GM23338 (cell line): ENCODE measurements at regions not wholly inside any gene's neighbourhood (a gene's known extent, or its start where the extent isn't known, plus 50 kb on each side); places are given as distances from the start of the nearest gene placed in this dataset.
A peak's percentile ranks its signal among the peaks of the same experiment; 100 is the strongest.

ENCODE experiments used
- ATAC-seq: fragments of 200-7000 bp; cut with Tn5 transposase; 3 replicates; pipeline ENCODE4 v1.9.1; 2020
- DNase-seq: peaks from one replicate; pipeline ENCODE4 v3.0.0-alpha.2; 2015; ENCODE audit warnings: low spot score
- H2AFZ ChIP-seq: fragments of 200-600 bp; sonication (generic); 2 replicates; pipeline ENCODE4 v1.8.0; 2016; ENCODE audit warnings: antibody characterized with exemption, mild to moderate bottlenecking, moderate library complexity
- H3F3A ChIP-seq: fragments of 200-600 bp; sonication (generic); replicated peaks from 2 replicates; pipeline ENCODE4 v1.8.0; 2017; ENCODE audit warnings: antibody characterized with exemption, mixed run types, low read depth
- H3K27ac ChIP-seq: fragments of 200-600 bp; sonication (generic); 2 replicates; pipeline ENCODE4 v1.6.1; 2016; ENCODE audit warnings: low read depth
- H3K27me3 ChIP-seq: fragments of 200-600 bp; sonication (generic); 2 replicates; pipeline ENCODE4 v1.8.0; 2016; ENCODE audit warnings: mild to moderate bottlenecking, mixed run types, moderate library complexity; ENCODE audit not compliant: insufficient read depth
- H3K36me3 ChIP-seq: fragments of 200-600 bp; sonication (generic); 2 replicates; pipeline ENCODE4 v1.8.0; 2016; ENCODE audit warnings: mild to moderate bottlenecking; ENCODE audit not compliant: insufficient read depth
- H3K4me1 ChIP-seq: fragments of 200-600 bp; sonication (generic); 2 replicates; pipeline ENCODE4 v1.8.0; 2016; ENCODE audit warnings: mild to moderate bottlenecking, moderate library complexity; ENCODE audit not compliant: insufficient read depth
- H3K4me2 ChIP-seq: fragments of 200-600 bp; sonication (generic); 2 replicates; pipeline ENCODE4 v1.7.1; 2017; ENCODE audit warnings: mixed run types
- H3K4me3 ChIP-seq: fragments of 200-600 bp; sonication (generic); 2 replicates; pipeline ENCODE4 v1.6.1; 2016; ENCODE audit warnings: mixed run types
- H3K79me2 ChIP-seq: fragments of 200-600 bp; sonication (generic); replicated peaks from 2 replicates; pipeline ENCODE4 v1.8.0; 2017; ENCODE audit warnings: mild to moderate bottlenecking; ENCODE audit not compliant: insufficient read depth
- H3K9me2 ChIP-seq: fragments of 200-600 bp; sonication (generic); 2 replicates; pipeline ENCODE4 v1.8.0; 2017; ENCODE audit not compliant: insufficient read depth
- H4K20me1 ChIP-seq: fragments of 200-600 bp; sonication (generic); replicated peaks from 2 replicates; pipeline ENCODE4 v1.8.0; 2017; ENCODE audit warnings: mild to moderate bottlenecking; ENCODE audit not compliant: insufficient read depth
- H3K27ac Mint-ChIP-seq: 2 replicates; pipeline ENCODE4 v1.8.0; 2020; ENCODE audit warnings: inconsistent platforms, mild to moderate bottlenecking, moderate library complexity, mixed read lengths
- H3K27me3 Mint-ChIP-seq: 3 replicates; pipeline ENCODE4 v1.8.0; 2022; ENCODE audit warnings: low read depth, mild to moderate bottlenecking, moderate library complexity, mixed read lengths, inconsistent platforms; ENCODE audit not compliant: insufficient read depth, poor library complexity
- H3K36me3 Mint-ChIP-seq: 3 replicates; pipeline ENCODE4 v1.8.0; 2021; ENCODE audit warnings: low read depth, mild to moderate bottlenecking, inconsistent platforms, moderate library complexity, mixed read lengths
- H3K4me1 Mint-ChIP-seq: 3 replicates; pipeline ENCODE4 v1.8.0; 2020; ENCODE audit warnings: mild to moderate bottlenecking, inconsistent platforms, mixed read lengths
- H3K4me3 Mint-ChIP-seq: 3 replicates; pipeline ENCODE4 v1.8.0; 2021; ENCODE audit warnings: moderate library complexity, mild to moderate bottlenecking, inconsistent platforms, mixed read lengths
- H3K9me3 Mint-ChIP-seq: 3 replicates; pipeline ENCODE4 v1.8.0; 2020; ENCODE audit warnings: moderate library complexity, mild to moderate bottlenecking, inconsistent platforms, mixed read lengths
- CREB1 ChIP-seq: fragments of 250-450 bp; sonication (Bioruptor Pico); IDR thresholded peaks from 2 replicates; pipeline ENCODE4 v1.5.0; 2020; ENCODE audit warnings: low read depth, mild to moderate bottlenecking, moderate library complexity
- CTCF ChIP-seq, 2 experiments: fragments of 200-600 bp in 1 of 2; sonication (generic) in 1 of 2; conservative IDR thresholded peaks; 2 replicates each; pipeline versions ENCODE4 v1.5.1 to v1.6.1; 2016 to 2017; ENCODE audit warnings: antibody characterized with exemption in 2 of 2, low read depth in 2 of 2, mild to moderate bottlenecking in 2 of 2, moderate library complexity in 1 of 2
- ETS1 ChIP-seq: IDR thresholded peaks from 2 replicates; pipeline ENCODE4 v1.6.1; 2016; ENCODE audit warnings: antibody characterized with exemption
- EZH2 ChIP-seq: fragments of 200-600 bp; sonication (generic); IDR thresholded peaks from one replicate; pipeline ENCODE4 v1.8.0; 2017; ENCODE audit warnings: antibody characterized with exemption, mild to moderate bottlenecking, low read depth; ENCODE audit not compliant: unreplicated experiment
- EZH2phosphoT487 ChIP-seq: fragments of 200-600 bp; sonication (generic); IDR thresholded peaks from one replicate; pipeline ENCODE4 v1.8.1; 2018; ENCODE audit warnings: antibody characterized with exemption; ENCODE audit not compliant: unreplicated experiment
- JUNB ChIP-seq: IDR thresholded peaks from one replicate; pipeline ENCODE4 v1.6.1; 2016; ENCODE audit warnings: antibody characterized with exemption; ENCODE audit not compliant: unreplicated experiment
- NANOG ChIP-seq: IDR thresholded peaks from 2 replicates; pipeline ENCODE4 v1.6.1; 2016; ENCODE audit warnings: antibody characterized with exemption, borderline replicate concordance
- POLR2AphosphoS5 ChIP-seq: IDR thresholded peaks from 2 replicates; pipeline ENCODE4 v1.6.1; 2016; ENCODE audit warnings: antibody characterized with exemption, low read depth
- STAT1 ChIP-seq: IDR thresholded peaks from one replicate; pipeline ENCODE4 v1.6.1; 2016; ENCODE audit warnings: antibody characterized with exemption; ENCODE audit not compliant: unreplicated experiment
- ZNF114 ChIP-seq: fragments of 250-450 bp; sonication (Bioruptor Pico); IDR thresholded peaks from 2 replicates; pipeline ENCODE4 v1.5.0; 2020; ENCODE audit warnings: mild to moderate bottlenecking, moderate library complexity
- ZNF331 ChIP-seq: fragments of 250-450 bp; sonication (Bioruptor Pico); IDR thresholded peaks from 2 replicates; pipeline ENCODE4 v1.5.0; 2020; ENCODE audit warnings: low read depth, mild to moderate bottlenecking, moderate library complexity
- ZNF462 ChIP-seq: fragments of 250-450 bp; sonication (Bioruptor Pico); IDR thresholded peaks from 2 replicates; pipeline ENCODE4 v1.5.0; 2020; ENCODE audit warnings: mild to moderate bottlenecking, moderate library complexity

- Mint-ChIP-seq H3K4me3 (peak overlapping the region; percentile 17; the same call in 1 of the 3 replicates), H3K27ac (no peak overlapping the region), H3K9me3 (peaks cover 9% of the 10 kb centered on the region), H3K4me1 (peaks cover 15% of the 10 kb centered on the region; the same call in 2 of the 3 replicates), H3K36me3 (peaks cover 8% of the 10 kb centered on the region), H3K27me3 (no peaks in the 10 kb centered on the region)
- Histone ChIP-seq H3F3A (no peaks in the 10 kb centered on the region), H3K36me3 (peaks cover 3% of the 10 kb centered on the region; the same call in 1 of the 2 replicates), H3K27me3 (no peaks in the 10 kb centered on the region), H3K4me1 (peaks cover 3% of the 10 kb centered on the region; the same call in 1 of the 2 replicates), H3K79me2 (no peaks in the 10 kb centered on the region), H3K4me2 (peak overlapping the region; percentile 37; the same call in 1 of the 2 replicates), H3K27ac (0 out of 2 replicates have a peak overlapping the region, but pooled peaks have one; percentile 66), H3K9me2 (no peaks in the 10 kb centered on the region), H3K4me3 (no peak overlapping the region), H4K20me1 (no peaks in the 10 kb centered on the region), H2AFZ (peak overlapping the region; percentile 88; the same call in 1 of the 2 replicates)
- peak; percentile 69 for ATAC-seq
- peak; percentile 67 for DNase-seq
- TF ChIP-seq ZNF114 (no peak), NANOG (no peak), ETS1 (no peak), STAT1 (no peak), POLR2AphosphoS5 (no peak), EZH2phosphoT487 (no peak)
These were observed 477.9 kb upstream of the ANKRD30A start for GRCh38 chr10:36647540-36647939.

- no peak for TF ChIP-seq ZNF331 (CRISPR knock-in tag)
- TF ChIP-seq CTCF (conservative IDR thresholded peaks at IDR 0.05; ENCODE audit: low read depth in 2 of 2), result no peak
- no peak for TF ChIP-seq ZNF462 (CRISPR knock-in tag)
- TF ChIP-seq JUNB, result no peak
- TF ChIP-seq CREB1 (CRISPR knock-in tag), result no peak
- no peak for TF ChIP-seq NANOG
- TF ChIP-seq EZH2phosphoT487, result no peak
- TF ChIP-seq EZH2, result no peak
- no peak for TF ChIP-seq ETS1
- H3K4me2 ChIP-seq, result no peak overlapping the region
- Mint-ChIP-seq H3K4me1 (peaks cover 7% of the 10 kb centered on the region; the same call in 2 of the 3 replicates), H3K36me3 (no peaks in the 10 kb centered on the region), H3K27me3 (no peaks in the 10 kb centered on the region), H3K27ac (no peak overlapping the region), H3K9me3 (no peaks in the 10 kb centered on the region), H3K4me3 (no peak overlapping the region)
- no peaks in the 10 kb centered on the region for H3K27me3 ChIP-seq
- H3K36me3 ChIP-seq, result no peaks in the 10 kb centered on the region
- H3F3A ChIP-seq, result no peaks in the 10 kb centered on the region
- H3K27ac ChIP-seq, result no peak overlapping the region
- no peaks in the 10 kb centered on the region for H4K20me1 ChIP-seq
- no peaks in the 10 kb centered on the region for H3K4me1 ChIP-seq
- DNase-seq, result no peak
- no peak overlapping the region for H3K4me3 ChIP-seq
- no peaks in the 10 kb centered on the region for H3K79me2 ChIP-seq
- no peak overlapping the region for H2AFZ ChIP-seq
- no peaks in the 10 kb centered on the region for H3K9me2 ChIP-seq
- no peak for ATAC-seq
These were observed 484.8 kb upstream of the ANKRD30A start for GRCh38 chr10:36640626-36641025.
